ENCODE measurements at regions not wholly inside any gene's neighbourhood (a gene's known extent, or its start where the extent isn't known, plus 50 kb on each side); places are given as distances from the start of the nearest gene placed in this dataset.

DNA sequence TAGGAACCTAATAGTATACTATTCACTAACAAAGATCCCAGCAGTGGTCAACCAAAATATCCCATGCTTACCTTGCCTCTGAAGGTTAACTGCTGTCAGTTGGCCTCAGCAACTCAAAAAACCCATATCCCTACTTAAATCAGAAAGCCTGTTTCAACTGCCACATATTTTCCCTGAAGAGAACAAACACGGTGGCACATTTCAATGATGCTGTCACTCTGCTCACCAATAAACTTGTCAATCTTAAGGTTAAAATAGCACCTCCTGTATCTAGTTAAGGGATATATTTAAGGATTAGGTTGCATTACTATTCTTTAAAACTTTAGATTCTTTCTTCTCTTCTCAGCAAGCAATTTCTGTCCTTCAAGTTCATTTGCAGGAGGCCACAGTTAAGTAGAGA lies 986.9 kb downstream of the CDH18 start:
- no peak for TF ChIP-seq POLR2A (IDR thresholded peaks at IDR 0.05)
- TF ChIP-seq, protein P1, sequence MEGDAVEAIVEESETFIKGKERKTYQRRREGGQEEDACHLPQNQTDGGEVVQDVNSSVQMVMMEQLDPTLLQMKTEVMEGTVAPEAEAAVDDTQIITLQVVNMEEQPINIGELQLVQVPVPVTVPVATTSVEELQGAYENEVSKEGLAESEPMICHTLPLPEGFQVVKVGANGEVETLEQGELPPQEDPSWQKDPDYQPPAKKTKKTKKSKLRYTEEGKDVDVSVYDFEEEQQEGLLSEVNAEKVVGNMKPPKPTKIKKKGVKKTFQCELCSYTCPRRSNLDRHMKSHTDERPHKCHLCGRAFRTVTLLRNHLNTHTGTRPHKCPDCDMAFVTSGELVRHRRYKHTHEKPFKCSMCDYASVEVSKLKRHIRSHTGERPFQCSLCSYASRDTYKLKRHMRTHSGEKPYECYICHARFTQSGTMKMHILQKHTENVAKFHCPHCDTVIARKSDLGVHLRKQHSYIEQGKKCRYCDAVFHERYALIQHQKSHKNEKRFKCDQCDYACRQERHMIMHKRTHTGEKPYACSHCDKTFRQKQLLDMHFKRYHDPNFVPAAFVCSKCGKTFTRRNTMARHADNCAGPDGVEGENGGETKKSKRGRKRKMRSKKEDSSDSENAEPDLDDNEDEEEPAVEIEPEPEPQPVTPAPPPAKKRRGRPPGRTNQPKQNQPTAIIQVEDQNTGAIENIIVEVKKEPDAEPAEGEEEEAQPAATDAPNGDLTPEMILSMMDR (IDR thresholded peaks at IDR 0.05 in 4 of 5, conservative IDR thresholded peaks at IDR 0.05 in 1 of 5), result no peak
- no peak for ATAC-seq
- intact Hi-C loops (cut with DNase I; ENCODE audit: low total_unique reads) (no loop called here), in situ Hi-C loops (cut with MboI; ENCODE audit: low sequenced_read_pairs in 4 of 4) (no loop called here)
- Histone ChIP-seq H3K4me3 (no peak overlapping the region), H3K27ac (no peak overlapping the region), H3K36me3 (no peaks in the 10 kb centered on the region), H3K4me1 (no peaks in the 10 kb centered on the region), H3K9me3 (no peaks in the 10 kb centered on the region), H3K27me3 (no peaks in the 10 kb centered on the region)
- no peak for DNase-seq

DNA sequence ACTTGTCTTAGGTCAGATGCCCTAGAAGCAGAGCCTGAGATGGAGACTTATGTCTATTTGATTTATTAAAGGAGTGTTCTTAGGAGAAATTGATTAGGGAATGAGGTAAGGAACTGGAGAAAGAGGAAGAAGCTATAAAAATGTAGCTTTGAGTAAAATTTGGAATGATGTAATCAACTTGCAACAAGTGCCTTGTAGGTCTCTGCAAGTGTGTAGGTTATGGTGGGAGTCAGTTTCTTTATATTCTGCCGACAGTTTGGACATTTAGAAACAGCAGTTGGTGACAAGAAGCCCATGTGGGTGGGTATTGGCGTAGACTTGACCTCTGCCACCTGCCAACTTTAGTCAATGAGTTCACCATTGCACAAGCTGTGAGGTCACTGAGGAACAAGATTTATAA lies 986.5 kb downstream of the CDH18 start:
- Histone ChIP-seq H3K27me3 (no peaks in the 10 kb centered on the region), H3K9me3 (no peaks in the 10 kb centered on the region), H3K27ac (no peak overlapping the region), H3K36me3 (no peaks in the 10 kb centered on the region), H3K4me3 (no peak overlapping the region), H3K4me1 (no peaks in the 10 kb centered on the region)
- in situ Hi-C loops (cut with MboI; ENCODE audit: low sequenced_read_pairs in 4 of 4) (no loop called here), intact Hi-C loops (cut with DNase I; ENCODE audit: low total_unique reads) (no loop called here)
- TF ChIP-seq, protein P1 (IDR thresholded peaks at IDR 0.05 in 4 of 5, conservative IDR thresholded peaks at IDR 0.05 in 1 of 5), result no peak
- no peak for TF ChIP-seq POLR2A (IDR thresholded peaks at IDR 0.05)
- ATAC-seq (no peak), DNase-seq (no peak)

DNA sequence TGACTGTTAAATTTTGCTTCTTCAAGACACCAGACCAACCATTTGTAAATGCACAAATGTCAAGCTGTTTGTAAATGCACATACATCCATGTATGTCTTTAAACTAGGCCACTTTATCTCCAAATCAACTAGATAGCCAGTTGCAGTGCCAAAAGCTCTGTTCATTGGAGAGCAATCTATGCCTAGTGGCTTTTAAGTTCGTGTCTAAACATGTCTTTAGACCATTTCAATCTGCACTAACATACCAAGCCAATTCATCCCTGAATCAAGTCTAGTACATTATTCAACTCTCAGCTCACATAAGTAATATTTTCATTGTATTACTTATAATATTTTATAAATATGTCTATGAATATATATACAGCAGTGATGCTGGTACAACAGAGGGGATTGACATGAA lies 985.9 kb downstream of the CDH18 start:
- no peak overlapping the region for H3K27ac ChIP-seq
- TF ChIP-seq POLR2A (IDR thresholded peaks at IDR 0.05), result no peak
- TF ChIP-seq, protein P1 (IDR thresholded peaks at IDR 0.05 in 4 of 5, conservative IDR thresholded peaks at IDR 0.05 in 1 of 5), result no peak
- in situ Hi-C loops (cut with MboI; ENCODE audit: low sequenced_read_pairs in 4 of 4) (no loop called here), intact Hi-C loops (cut with DNase I; ENCODE audit: low total_unique reads) (no loop called here)
- DNase-seq (no peak), ATAC-seq (no peak)
- no peaks in the 10 kb centered on the region for H3K9me3 ChIP-seq
- no peak overlapping the region for H3K4me3 ChIP-seq
- no peaks in the 10 kb centered on the region for H3K36me3 ChIP-seq
- H3K27me3 ChIP-seq, result no peaks in the 10 kb centered on the region
- H3K4me1 ChIP-seq, result no peaks in the 10 kb centered on the region

DNA sequence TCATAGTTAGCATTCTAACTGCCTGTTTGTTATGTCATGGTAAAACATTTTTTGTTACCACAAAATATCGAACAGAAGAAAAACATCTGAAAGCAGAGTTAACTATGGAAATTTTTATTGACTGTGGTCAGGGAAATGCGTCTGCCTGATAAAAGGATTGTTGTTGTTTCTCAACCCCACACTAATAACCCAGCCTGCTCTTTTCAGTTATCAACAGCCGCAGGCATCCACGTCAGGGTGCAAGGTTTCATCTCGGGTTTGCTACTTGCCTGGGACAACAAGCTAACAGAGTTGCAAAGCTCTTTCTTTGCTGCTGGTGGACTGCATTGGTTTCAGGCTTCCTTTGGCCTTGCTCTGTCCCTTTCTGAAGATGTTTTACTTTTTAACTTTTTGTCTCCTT lies 969.2 kb downstream of the CDH18 start:
- H3K9me3 ChIP-seq, result no peaks in the 10 kb centered on the region
- DNase-seq, result no peak
- ATAC-seq, result no peak
- no peaks in the 10 kb centered on the region for H3K36me3 ChIP-seq
- in situ Hi-C loops (cut with MboI; ENCODE audit: low sequenced_read_pairs in 4 of 4), result no loop called here
- no peak overlapping the region for H3K4me3 ChIP-seq
- TF ChIP-seq POLR2A (IDR thresholded peaks at IDR 0.05), result no peak
- TF ChIP-seq, protein P1 (IDR thresholded peaks at IDR 0.05 in 4 of 5, conservative IDR thresholded peaks at IDR 0.05 in 1 of 5), result no peak
- H3K4me1 ChIP-seq, result no peaks in the 10 kb centered on the region
- intact Hi-C loops (cut with DNase I; ENCODE audit: low total_unique reads), result no loop called here
- no peak overlapping the region for H3K27ac ChIP-seq
- H3K27me3 ChIP-seq, result no peaks in the 10 kb centered on the region

DNA sequence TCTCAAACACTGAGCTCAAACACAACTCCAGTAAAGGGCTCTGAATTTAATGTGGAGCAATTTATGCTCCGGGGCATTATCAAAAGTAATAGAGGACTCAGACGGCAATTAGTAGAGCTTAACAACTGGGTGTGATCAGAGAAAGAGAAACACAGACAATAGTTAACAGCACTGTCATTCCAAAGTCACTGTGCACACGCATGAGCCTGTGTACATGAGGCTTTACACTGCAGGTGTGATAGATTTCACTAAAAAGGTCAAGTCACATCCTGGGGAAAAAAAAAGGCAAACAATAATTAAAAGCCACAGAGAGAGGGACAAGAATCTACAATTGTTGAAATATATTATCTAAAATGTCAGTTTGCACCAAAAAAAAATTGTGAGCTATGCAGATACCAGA lies 956.5 kb downstream of the CDH18 start:
- intact Hi-C loops (cut with DNase I; ENCODE audit: low total_unique reads) (no loop called here), in situ Hi-C loops (cut with MboI; ENCODE audit: low sequenced_read_pairs in 4 of 4) (no loop called here)
- Histone ChIP-seq H3K4me1 (no peaks in the 10 kb centered on the region), H3K4me3 (no peak overlapping the region), H3K27ac (no peak overlapping the region), H3K36me3 (no peaks in the 10 kb centered on the region), H3K27me3 (no peaks in the 10 kb centered on the region), H3K9me3 (no peaks in the 10 kb centered on the region)
- no peak for TF ChIP-seq POLR2A (IDR thresholded peaks at IDR 0.05)
- TF ChIP-seq, protein P1 (IDR thresholded peaks at IDR 0.05 in 4 of 5, conservative IDR thresholded peaks at IDR 0.05 in 1 of 5), result no peak
- ATAC-seq, result no peak
- no peak for DNase-seq
